Endodermal cell (in vitro differentiated cells): ENCODE measurements at regions not wholly inside any gene's neighbourhood (a gene's known extent, or its start where the extent isn't known, plus 50 kb on each side); places are given as distances from the start of the nearest gene placed in this dataset.
A peak's percentile ranks its signal among the peaks of the same experiment; 100 is the strongest.

Experiments
- DNase-seq: peaks from one replicate; pipeline ENCODE4 v3.0.0-alpha.2; 2017
- H3K27ac ChIP-seq: 2 replicates; pipeline ENCODE4 v1.5.1; 2013; ENCODE audit warnings: mild to moderate bottlenecking, low read depth, low read length, moderate library complexity
- H3K27me3 ChIP-seq: 2 replicates; pipeline ENCODE4 v1.6.1; 2013; ENCODE audit warnings: mild to moderate bottlenecking, low read length, moderate library complexity; ENCODE audit not compliant: insufficient read depth, control insufficient read depth, poor library complexity, severe bottlenecking
- H3K36me3 ChIP-seq: 2 replicates; pipeline ENCODE4 v1.7.0; 2013; ENCODE audit warnings: mild to moderate bottlenecking, low read length, moderate library complexity; ENCODE audit not compliant: control insufficient read depth, insufficient read depth
- H3K4me1 ChIP-seq: one replicate; pipeline ENCODE4 v1.7.0; 2013; ENCODE audit warnings: low read length; ENCODE audit not compliant: control insufficient read depth, insufficient read depth
- H3K4me3 ChIP-seq: 2 replicates; pipeline ENCODE4 v1.5.1; 2013; ENCODE audit warnings: mild to moderate bottlenecking, low read length, moderate library complexity
- H3K9ac ChIP-seq: 2 replicates; pipeline ENCODE4 v1.6.1; 2013; ENCODE audit warnings: mild to moderate bottlenecking, low read length, moderate library complexity; ENCODE audit not compliant: poor library complexity, severe bottlenecking; ENCODE audit errors: extremely low read depth
- H3K9me3 ChIP-seq: 2 replicates; pipeline ENCODE4 v1.6.1; 2013; ENCODE audit warnings: mild to moderate bottlenecking, low read length, moderate library complexity; ENCODE audit not compliant: control insufficient read depth
- H3K27ac Mint-ChIP-seq: 2 replicates; pipeline ENCODE4 v1.8.0; 2020; ENCODE audit warnings: mixed read lengths
- H3K27me3 Mint-ChIP-seq: 2 replicates; pipeline ENCODE4 v1.8.0; 2021; ENCODE audit warnings: mild to moderate bottlenecking, mixed read lengths; ENCODE audit not compliant: insufficient read depth
- H3K36me3 Mint-ChIP-seq: 2 replicates; pipeline ENCODE4 v1.8.0; 2020; ENCODE audit warnings: low read depth, mixed read lengths
- H3K4me1 Mint-ChIP-seq: 2 replicates; pipeline ENCODE4 v1.8.0; 2020; ENCODE audit warnings: mixed read lengths
- H3K4me3 Mint-ChIP-seq: 2 replicates; pipeline ENCODE4 v1.8.0; 2020; ENCODE audit warnings: mild to moderate bottlenecking, moderate library complexity, mixed read lengths
- H3K9me3 Mint-ChIP-seq: 2 replicates; pipeline ENCODE4 v1.8.0; 2020; ENCODE audit warnings: mild to moderate bottlenecking, mixed read lengths
- WGBS, 2 experiments: methylation state at CpG; one replicate each; pipeline versions ENCODE4 v1.1.5 to v1.1.7; 2013; ENCODE audit warnings: missing lambda C conversion rate in 2 of 2, mixed read lengths in 1 of 2; ENCODE audit not compliant: insufficient coverage in 1 of 2, insufficient read length in 1 of 2; 5-methylcytosine and 5-hydroxymethylcytosine counted together
- TF ChIP-seq, protein P1 (sequence below): fragments of 200-600 bp; sonication (generic); conservative IDR thresholded peaks from 2 replicates; pipeline ENCODE4 v1.5.0; 2021; ENCODE audit warnings: antibody characterized with exemption, mild to moderate bottlenecking

DNA sequence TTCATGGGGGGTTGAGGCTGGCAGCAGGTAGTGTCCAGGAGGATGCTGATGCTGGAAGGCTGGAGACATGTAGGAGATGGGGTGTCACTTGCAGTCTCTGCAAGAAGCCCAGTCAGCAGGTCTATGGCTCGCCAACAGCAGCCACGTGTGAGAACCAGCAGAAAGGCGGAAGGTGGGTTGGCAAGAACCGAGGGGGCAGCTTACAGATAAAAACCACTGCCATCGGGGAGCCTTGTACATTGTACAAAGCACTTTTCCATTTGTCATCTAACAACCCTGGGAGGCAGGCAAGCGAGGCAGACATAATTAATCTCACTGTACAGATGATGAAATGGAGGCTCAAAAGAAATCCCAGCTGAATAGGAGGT, 167.2 kb downstream of the KCNA5 start:
- 85 to 94% methylated on average over 4 to 6 of the region's 6 CpGs for WGBS, 2 experiments
- Histone ChIP-seq H3K4me1 (no peaks in the 10 kb centered on the region), H3K9ac (no peak overlapping the region), H3K9me3 (no peaks in the 10 kb centered on the region), H3K4me3 (no peak overlapping the region), H3K27me3 (no peaks in the 10 kb centered on the region), H3K27ac (no peak overlapping the region), H3K36me3 (no peaks in the 10 kb centered on the region)
- TF ChIP-seq, protein P1, sequence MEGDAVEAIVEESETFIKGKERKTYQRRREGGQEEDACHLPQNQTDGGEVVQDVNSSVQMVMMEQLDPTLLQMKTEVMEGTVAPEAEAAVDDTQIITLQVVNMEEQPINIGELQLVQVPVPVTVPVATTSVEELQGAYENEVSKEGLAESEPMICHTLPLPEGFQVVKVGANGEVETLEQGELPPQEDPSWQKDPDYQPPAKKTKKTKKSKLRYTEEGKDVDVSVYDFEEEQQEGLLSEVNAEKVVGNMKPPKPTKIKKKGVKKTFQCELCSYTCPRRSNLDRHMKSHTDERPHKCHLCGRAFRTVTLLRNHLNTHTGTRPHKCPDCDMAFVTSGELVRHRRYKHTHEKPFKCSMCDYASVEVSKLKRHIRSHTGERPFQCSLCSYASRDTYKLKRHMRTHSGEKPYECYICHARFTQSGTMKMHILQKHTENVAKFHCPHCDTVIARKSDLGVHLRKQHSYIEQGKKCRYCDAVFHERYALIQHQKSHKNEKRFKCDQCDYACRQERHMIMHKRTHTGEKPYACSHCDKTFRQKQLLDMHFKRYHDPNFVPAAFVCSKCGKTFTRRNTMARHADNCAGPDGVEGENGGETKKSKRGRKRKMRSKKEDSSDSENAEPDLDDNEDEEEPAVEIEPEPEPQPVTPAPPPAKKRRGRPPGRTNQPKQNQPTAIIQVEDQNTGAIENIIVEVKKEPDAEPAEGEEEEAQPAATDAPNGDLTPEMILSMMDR: no peak
- Mint-ChIP-seq H3K36me3 (no peaks in the 10 kb centered on the region), H3K4me3 (no peak overlapping the region), H3K27ac (no peak overlapping the region), H3K9me3 (no peaks in the 10 kb centered on the region), H3K27me3 (peaks cover 13% of the 10 kb centered on the region), H3K4me1 (peaks cover 3% of the 10 kb centered on the region)
- no peak for DNase-seq

DNA sequence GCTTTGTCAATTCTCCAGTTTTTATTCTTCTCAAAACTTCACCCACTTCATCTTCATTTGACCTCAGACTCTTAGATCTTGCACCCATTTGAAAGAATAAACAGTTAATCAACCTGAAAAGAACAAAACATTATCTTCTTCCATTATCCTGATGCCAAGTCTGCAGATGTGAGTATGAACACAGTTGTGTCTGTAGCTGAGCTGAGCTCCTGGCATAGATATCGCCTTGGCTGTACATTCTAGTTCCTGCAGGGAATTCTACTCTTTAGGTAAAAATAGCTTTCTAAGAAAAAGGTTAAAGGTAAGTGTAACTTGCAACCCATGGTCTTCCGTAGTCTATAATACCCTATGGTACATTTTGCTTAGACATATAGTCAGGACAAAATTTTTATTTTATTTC, 169.7 kb downstream of the KCNA5 start:
- Histone ChIP-seq H3K9ac (no peak overlapping the region), H3K27me3 (no peaks in the 10 kb centered on the region), H3K4me1 (no peaks in the 10 kb centered on the region), H3K27ac (no peak overlapping the region), H3K36me3 (no peaks in the 10 kb centered on the region), H3K9me3 (no peaks in the 10 kb centered on the region), H3K4me3 (no peak overlapping the region)
- 85 to 100% methylated on average over 1 of the region's 2 CpGs for WGBS, 2 experiments
- no peaks in the 10 kb centered on the region for H3K9me3 Mint-ChIP-seq
- DNase-seq: no peak
- no peak overlapping the region for H3K4me3 Mint-ChIP-seq
- TF ChIP-seq, protein P1: peak; percentile 43
- H3K27me3 Mint-ChIP-seq: peaks cover 34% of the 10 kb centered on the region
- H3K27ac Mint-ChIP-seq: no peak overlapping the region
- peaks cover 3% of the 10 kb centered on the region for H3K4me1 Mint-ChIP-seq
- H3K36me3 Mint-ChIP-seq: no peaks in the 10 kb centered on the region

DNA sequence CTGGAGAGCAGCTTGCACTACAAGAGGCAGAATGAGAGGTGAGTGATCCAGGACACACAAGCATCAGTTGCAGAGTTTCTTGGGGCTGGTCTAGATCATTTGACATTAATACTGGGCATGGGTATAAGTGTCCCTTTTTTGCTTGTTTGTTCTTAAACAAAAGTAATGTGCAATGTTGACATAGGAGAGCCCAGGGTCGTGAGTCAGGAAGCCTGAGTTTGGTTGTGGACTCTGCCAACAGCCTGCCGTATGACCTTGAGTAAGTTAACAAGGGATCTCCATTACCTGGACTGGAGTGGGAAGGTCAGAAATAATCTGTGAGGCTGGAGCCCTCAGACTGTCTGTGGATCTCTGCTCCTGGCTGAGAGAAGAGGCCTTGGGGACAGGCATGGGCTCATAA, 170.3 kb downstream of the KCNA5 start:
- TF ChIP-seq, protein P1: no peak
- Histone ChIP-seq H3K4me1 (no peaks in the 10 kb centered on the region), H3K27me3 (no peaks in the 10 kb centered on the region), H3K9me3 (no peaks in the 10 kb centered on the region), H3K9ac (no peak overlapping the region), H3K4me3 (no peak overlapping the region), H3K36me3 (no peaks in the 10 kb centered on the region), H3K27ac (no peak overlapping the region)
- Mint-ChIP-seq H3K36me3 (no peaks in the 10 kb centered on the region), H3K27ac (no peak overlapping the region), H3K9me3 (no peaks in the 10 kb centered on the region), H3K27me3 (peaks cover 34% of the 10 kb centered on the region), H3K4me1 (peaks cover 3% of the 10 kb centered on the region), H3K4me3 (no peak overlapping the region)
- DNase-seq: no peak
- 86% methylated on average over 2 of the region's 2 CpGs; no CpG with 5 or more reads in 1 of the 2 experiments for WGBS, 2 experiments
